GM21515 (cell line): ENCODE measurements at regions not wholly inside any gene's neighbourhood (a gene's known extent, or its start where the extent isn't known, plus 50 kb on each side); places are given as distances from the start of the nearest gene placed in this dataset.
"Not testable (repeated sequence)": the region's sequence is repeated elsewhere in the genome, so short reads cannot be mapped to it uniquely, and the experiment has no call there.

Experiments used
- ATAC-seq: cut with Tn5 transposase; IDR thresholded peaks from one replicate; pipeline ENCODE4 v1.9.1; 2021; ENCODE audit not compliant: unreplicated experiment

DNA sequence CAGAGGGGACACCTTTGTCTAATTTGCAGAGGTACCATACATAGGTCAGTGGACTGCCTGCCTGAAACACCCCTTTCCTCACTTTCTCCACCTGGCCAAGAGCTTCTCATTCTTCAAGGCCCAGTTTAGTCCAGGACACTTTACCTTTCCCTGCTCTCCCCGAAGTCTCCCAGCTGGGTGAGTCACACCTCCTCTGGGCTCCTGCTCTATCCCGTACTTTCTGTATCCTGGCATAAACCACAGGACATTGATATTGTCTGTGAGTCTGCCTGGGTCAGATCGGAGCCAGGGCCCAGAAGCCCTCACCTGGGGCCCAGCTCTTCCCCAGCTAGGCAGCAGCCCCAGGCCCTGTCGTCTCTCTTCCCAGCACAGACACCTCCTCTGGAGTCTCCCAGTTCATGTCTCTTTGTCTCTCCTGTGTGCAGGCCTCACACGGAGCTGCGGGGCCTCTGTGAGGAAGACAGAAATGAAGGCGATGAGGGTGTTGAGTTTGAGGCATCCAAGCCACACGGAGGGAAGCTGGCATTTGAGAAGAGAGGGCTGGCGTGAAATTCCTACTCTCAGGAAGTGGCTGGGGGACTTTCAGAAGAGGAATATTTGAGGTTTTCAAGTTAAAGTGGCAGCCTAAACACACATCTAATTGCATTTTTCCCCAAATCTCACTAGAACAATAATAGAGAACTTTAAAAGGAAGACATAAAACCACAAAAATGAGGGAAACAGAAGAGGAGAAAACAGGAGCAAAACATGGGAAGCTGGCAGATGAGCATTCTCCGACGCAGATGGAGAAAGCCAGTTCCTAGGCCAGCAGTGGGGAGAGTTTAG, 79.6 kb upstream of the LAPTM4A start:
- no peak for ATAC-seq

GRCh38 chr2:20130160-20130560, 78.7 kb upstream of the LAPTM4A start:
- no peak for ATAC-seq

DNA sequence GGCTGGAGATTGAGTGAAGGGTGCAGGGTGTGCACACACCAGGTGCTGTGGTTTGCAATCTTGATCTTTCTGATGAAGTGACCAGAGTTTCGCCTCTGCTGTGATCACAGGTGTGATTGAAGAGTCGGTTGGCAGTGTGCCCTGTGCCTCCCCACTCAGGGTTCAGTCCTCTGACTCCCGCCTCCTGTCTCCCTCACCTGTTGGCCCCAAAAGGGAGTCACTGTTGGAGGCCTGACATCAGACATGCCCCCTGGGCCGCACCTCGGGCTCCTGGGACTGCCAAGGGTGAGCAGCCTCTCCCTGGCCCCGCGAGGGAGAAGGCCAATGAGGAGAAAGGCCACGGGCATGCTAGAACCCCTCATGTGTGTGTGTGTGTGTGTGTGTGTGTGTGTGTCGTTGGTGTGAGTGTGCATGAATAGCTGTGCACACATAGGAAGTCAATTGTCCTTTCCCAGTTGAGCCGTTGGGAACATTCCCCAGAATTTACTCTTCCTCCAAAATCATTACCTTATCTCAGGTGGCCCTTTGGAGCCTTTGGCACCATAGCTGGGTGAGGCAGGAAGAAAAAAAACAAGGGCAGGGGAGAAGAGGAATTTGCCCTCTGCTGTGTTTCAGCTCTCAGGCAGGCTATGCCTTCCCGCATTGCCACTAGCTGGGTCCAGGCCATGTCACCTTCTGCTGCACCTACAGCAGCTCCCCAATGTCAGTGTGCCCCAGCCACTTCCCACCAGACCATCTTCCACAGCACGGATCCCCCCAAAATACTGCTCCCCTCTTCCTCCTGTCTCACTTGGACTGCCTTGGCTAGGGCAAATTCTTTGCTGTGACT, 78.1 kb upstream of the LAPTM4A start:
- no peak for ATAC-seq

DNA sequence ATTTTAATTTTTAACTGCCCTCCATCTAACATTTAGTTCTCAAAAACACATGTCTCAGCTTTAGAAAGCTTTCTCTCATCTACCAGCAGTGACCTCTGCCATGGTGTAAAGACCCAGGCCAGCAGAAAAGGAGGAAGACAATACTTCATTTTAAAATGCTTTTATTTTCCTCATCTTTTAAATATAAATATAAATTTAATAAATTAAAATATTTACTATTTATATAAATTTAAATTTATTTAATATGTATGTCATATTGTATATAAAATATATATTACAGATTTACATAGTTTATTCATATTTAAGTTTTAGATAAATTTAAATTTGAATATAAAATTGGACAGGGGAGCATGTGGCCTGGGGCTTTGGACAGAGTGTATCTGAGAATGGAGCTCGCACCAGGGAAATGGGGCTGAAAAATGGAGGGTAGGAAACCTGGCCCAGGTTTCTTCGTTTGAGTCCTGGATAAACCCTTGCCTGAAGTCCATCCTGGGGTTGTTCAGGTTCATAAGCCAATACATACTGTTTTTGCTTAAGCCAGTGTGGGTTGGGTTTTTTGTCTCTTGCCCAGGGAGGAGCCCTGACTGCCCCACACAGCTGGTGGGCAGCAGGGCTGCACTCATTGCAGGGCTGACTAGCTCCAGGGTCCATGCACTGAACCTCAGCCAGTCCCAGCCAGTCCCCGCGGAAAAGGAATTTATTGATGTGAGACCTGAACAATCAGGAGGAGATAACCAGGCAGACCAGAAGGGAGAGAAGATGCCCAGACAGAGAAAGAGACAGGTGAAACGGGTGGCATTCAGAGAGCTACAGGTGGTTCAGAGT, 77.3 kb upstream of the LAPTM4A start:
- ATAC-seq, result no peak

DNA sequence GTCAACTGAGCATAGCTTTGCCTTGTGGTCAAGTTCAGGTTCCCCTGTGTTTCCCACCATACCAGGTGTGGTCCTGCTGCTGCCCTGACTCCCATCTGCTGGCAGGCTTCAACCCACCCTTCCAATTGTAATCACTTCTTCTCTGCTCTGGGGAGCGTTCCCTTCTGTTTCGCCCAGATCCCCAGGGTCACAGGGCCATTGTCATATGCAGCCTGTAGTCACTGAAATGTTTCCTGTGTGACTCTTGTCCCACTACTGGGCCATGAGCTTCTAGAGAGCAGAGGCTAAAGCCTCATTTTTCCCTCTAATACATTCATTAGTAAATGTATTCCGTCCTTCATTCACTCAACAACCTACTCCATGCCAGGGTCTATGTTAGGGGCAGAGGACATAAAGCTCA, 75.0 kb upstream of the LAPTM4A start:
- ATAC-seq, result no peak

GRCh38 chr2:20126040-20126439, 74.6 kb upstream of the LAPTM4A start:
- no peak for ATAC-seq

GRCh38 chr2:20125616-20126015, 74.2 kb upstream of the LAPTM4A start:
- ATAC-seq, result no peak

DNA sequence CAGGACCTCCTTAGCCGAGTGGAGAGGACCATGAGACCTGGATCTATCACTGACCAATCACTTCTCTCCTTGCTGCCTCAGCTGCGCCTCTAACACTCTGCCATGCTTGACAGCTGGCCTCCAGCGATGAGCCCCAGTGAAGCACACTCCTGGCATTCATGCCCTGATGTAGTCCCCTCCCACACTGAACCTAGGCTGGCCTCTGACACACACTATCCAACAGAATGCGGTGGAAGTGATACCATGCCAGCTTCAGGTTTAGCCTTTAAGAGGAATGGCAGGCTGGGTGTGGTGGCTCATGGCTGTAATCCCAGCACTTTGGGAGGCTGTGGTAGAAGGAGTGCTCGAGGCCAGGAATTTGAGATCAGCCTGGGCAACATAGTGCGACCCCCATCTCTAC, 73.7 kb upstream of the LAPTM4A start:
- ATAC-seq, result no peak

DNA sequence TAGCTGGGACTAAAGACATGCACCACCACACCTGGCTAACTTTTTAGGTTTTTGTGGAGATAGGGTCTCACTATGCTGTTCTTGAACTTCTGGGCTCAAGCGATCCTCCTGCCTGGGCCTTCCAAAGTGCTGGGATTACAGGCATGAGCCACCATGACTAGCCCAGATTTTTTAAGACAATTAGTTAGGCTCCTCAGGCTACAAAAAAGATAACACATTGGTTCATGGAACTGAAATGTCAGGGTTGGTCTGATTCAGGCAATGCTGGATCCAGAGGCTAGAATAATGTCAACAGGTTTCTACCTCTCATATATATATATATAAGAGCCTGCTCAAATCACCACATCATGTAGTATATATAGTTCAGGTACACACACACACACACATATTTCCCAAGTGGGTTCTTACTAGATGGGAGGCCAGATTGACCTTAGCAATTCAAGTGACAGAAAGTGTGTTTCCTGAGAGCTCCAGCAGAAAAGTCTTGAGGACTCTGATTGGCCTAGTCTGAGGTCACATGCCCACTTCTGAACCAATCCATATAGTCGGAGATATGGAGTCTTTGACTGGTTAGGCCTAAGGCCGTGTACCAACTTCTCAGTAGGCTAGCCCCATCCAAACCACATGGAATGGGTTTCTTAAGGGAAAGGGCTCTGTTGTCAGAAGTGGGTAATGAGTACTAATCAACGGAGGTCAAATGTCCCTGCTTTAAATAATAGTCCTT, 72.6 kb upstream of the LAPTM4A start:
- no peak for ATAC-seq

- ATAC-seq, result no peak
These were observed 71.4 kb upstream of the LAPTM4A start for GRCh38 chr2:20122864-20123263.

GRCh38 chr2:20120569-20121416, 69.4 kb upstream of the LAPTM4A start:
- no peak for ATAC-seq

DNA sequence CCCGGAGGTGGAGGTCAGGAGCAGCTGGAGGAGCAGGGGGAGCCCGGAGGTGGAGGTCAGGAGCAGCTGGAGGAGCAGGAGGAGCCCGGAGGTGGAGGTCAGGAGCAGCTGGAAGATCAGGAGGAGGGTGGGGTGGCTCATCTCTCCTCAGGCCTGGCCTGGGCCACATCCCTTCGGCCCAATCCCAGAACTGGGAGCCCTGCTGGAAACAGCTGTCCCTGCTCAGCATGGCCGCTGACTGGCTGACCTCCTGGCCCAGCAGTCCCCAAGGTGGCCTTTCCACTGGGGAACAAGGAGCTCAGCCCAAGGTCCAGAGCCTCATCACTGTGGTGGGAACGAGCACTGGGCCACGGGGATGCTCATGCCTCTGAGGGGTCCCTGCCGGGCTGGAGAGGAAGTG, 66.6 kb upstream of the LAPTM4A start:
- ATAC-seq, result no peak

- ATAC-seq, result no peak
These were observed 64.5 kb upstream of the LAPTM4A start for GRCh38 chr2:20115902-20116301.

DNA sequence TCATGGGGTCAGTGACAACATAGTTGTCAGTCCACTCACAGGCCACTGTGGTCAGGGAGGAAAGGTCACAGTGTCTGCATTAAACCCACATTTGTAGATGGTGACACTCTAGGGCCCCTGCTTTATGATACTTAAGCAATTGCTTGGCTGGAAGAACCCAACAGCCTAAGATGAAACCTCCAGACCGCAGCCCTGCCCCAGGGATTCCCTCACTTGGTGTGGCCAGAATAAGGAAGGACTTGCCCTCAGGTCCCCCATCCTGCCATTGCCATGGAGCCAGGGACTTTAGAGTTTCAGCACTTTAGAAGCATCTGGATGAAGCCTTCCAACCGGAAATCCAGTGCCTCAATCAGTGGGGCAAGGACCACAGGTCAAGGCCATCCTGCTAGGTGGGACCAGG, 63.9 kb upstream of the LAPTM4A start:
- no peak for ATAC-seq

GRCh38 chr2:20113986-20114938, 62.8 kb upstream of the LAPTM4A start:
- ATAC-seq, result no peak

GRCh38 chr2:20113004-20113796, 61.8 kb upstream of the LAPTM4A start:
- ATAC-seq, result no peak

DNA sequence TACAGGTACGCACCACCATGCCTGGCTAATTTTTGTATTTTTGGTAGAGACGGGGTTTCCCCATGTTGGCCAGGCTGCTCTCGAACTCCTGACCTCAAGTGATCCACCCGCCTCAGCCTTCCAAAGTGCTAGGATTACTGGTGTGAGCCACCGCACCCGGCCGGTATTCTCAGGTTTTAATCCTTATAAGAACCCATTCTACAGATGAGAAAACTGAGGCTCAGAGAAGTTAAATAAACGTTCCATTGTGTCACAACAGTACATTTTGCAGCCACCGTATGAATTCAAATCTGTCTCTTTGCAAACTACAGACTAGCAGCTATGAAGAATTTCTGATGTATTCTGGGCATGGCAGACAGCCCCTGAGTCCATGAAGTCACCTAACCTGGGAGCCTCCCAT, 60.9 kb upstream of the LAPTM4A start:
- ATAC-seq, result not testable (repeated sequence)
